Brain pericyte (primary cell): ENCODE measurements at regions not wholly inside any gene's neighbourhood (a gene's known extent, or its start where the extent isn't known, plus 50 kb on each side); places are given as distances from the start of the nearest gene placed in this dataset.

Experiments
- DNase-seq: peaks from one replicate; pipeline ENCODE4 v3.0.0-alpha.2; 2012; ENCODE audit warnings: low read depth, low spot score

DNA sequence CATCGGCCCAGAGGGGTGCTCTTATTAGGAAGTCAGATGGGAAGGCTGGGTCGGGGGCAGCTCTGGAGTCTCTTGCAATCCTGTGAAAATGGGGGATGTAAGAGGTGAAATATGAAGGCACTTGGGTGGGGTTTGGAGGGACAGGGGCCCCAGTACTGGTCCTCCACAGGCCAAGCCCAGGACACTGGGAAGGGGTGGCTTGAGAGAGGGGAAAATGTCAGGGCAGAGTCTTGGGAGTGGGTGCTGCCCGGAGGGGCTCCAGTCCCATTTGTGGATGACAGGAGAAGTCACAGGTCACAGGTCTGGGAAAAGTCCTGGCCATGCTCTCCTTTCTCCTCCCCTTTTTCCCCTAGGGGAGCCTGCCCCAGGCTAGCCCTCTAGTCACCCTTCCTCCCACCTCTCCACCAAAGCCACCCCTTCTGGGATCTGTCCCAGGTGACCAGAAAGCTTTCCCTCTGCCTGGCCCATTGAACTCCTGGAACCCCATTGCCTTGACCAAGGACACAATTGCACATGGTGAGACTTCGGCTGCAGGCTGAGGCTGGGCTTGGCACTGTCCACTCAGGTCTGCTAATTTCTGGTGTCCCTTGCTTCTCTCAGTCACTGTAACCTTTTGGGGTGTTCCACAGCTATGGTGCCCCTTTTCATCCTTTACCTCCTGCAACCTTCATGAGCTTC lies 1465.0 kb downstream of the TBC1D22A start:
- no peak for DNase-seq

DNA sequence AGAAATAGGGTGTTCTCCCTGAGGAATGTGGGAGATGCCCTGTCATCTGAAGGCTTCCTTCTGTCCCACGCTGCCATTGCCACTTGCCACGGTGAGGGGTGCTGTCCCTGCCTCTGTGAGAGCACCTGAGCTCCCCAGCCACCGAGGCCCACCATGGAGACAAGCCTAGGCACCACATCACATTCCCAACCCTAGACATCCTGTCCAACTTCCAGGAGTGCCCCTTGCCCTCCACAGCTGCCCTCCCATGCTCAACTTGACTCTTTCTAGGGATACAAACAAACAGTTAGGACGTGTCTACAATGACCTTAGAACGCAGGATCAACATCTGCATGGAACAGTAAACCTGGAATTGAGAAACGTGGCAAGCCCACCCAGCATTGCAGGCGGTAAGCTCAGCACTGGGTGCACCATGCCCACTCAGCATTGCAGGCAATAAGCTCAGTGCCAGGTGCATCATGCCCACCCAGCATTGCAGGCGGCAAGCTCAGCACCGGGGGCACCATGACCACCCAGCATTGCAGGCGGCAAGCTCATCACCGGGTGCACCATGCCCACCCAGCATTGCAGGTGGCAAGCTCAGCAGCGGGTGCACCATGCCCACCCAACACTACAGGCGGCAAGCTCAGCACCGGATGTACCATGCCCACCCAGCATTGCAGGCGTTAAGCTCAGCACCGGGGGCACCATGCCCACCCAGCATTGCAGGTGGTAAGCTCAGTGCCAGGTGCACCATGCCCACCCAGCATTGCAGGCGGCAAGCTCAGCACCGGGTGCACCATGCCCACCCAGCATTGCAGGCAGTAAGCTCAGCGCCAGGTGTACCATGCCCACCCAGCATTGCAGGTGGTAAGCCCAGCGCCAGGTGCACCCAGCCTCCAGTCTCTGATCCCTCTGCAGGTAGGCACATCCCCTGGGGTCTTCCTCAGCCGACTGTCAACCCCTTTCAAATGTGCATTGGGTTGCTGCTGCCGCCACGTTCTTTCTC lies 1463.9 kb downstream of the TBC1D22A start:
- no peak for DNase-seq

DNA sequence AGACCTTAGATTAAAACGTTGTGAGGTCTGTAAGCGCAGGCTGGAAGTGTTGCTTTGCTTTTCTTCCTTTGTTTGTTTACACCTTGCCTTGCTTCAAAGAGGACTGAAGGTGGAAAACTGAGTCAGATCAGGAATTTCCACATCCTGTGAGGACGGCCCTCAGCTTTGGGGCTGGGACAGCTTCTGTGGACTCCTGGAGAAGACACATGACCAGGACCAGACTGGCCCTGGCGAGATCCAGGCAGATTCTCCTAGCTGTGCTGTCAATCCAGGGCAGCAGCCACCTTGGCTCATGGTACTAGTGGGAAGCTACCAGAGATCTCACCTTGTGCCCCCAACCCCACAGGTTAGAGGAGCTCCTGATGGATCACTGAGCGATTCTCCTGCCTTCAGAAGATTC lies 1461.9 kb downstream of the TBC1D22A start:
- no peak for DNase-seq

DNA sequence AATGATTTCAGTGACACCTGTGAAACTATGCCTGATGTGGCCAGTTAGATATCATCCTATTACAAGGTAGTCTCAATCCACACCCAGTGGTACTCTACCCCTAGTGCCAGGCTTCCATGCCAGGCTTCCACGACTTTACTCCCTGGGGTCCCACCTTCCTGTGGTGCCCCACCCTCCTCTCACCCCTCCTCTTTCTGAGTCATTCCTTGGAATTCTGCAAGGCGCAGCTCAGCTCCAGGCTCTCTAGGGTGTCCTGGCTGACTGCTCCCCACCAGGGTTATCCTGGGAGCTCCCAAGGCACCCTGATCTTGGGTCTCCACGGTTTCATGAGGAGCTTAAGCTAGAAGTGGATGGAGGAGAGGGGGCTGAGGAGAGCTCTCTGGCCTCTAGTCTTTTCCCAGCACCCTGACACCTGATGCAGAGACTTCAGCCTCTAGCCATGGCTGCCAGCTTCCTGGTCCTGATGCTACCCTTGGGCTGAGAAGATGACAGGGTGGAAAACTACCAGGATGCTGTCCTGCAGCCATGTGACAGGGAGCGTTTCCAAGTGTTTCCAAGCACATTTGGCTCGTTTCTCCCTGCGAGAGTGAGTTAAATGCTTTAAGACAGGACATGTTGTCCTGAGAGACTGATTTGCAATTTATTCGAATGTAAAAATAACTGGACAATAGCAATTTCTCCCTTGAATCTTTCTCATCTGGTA lies 1461.2 kb downstream of the TBC1D22A start:
- DNase-seq = no peak

DNA sequence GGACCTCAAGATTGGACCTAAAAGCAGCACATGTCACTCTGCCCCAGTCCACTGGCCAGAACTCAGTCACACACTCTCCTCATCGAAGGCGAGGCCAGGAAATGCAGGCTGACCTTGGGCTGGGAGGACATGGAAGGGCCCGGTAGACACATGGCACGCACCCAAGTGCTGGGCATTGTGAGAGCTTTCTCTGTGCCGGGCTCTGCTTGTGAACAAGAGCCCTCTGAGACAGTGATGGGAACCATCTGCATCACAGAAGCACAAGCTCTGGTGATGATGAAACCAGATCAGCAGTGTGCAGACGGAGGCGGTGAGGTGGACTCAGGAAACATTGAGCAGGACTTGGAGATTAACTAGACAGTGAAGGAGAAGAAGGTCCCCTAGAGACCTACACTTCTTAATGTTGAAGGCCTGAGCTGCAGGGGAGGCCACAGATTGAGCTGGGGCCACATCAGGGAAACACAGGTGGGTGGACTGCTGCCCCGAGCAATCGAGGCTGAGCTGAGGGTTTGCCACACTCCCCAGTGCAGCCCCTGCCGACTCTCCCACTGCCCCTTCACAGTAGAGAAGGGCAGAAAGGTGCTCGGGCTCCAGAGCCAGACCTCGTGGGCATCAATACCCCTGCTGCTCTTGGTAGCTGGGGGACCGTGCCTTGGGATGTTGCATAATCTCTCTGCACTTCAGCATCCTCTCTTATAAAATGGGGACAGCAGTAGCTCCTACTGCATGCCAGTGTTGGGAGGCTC lies 1460.5 kb downstream of the TBC1D22A start:
- DNase-seq = no peak

DNA sequence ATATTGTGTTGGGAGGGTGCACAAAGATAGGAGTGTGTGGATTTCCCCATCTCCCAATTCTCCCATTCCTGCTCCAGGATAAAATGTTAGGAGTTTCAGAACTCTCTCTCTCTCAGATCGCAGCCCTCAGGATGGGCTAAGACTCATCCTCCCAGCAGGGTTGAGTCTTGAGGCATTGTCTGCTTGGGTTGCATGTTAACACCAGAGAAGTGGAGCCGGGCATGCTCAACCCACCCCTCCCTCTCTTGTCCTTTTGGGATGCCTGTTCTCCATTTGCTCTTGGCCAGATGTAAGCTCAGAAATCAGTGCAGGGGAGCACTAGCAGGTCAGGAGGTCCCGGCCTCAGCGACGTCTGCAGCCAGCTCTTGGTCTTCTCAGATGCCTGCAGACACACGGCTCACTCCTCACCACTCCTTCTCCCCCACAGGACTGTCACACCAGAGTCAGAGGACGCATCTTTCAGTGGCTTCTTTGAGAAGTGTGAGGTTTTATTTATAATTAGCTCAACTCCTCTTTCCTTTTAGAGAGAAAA lies 1456.5 kb downstream of the TBC1D22A start:
- DNase-seq = no peak

DNA sequence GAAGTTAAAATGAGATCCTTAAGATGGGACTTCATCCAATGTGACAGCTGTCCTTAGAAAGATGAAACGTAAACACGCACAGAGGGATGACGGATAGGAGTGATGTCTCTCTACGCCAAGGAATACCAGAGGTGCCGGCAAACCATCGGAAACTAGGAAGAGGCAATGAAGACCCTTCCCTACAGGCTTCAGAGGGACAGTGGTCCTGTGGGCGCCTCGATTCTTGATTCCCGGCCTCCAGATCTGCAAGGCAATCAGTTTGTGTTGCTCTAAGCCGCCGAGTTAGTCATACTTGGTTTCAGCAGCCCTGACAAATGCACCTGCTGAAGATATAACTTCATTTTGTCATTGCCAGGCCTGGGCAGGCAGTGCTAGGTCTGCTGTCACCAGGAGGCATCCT lies 1455.1 kb downstream of the TBC1D22A start:
- DNase-seq = no peak

DNA sequence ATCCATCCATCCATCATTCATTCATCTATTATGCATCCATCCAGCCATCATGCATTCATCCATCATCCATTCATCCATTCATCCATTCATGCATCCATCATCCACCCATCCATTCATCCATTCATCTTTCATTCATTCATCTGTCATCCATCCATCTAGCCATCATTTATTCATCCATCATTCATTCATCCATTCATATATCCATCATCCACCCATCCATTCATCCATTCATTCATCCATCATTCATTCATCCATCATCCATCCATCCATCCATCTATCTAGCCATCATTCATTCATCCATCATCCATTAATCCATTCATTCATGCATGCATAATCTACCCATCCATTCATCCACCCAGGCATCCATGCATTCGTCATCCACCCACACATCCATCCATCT lies 1450.3 kb downstream of the TBC1D22A start:
- DNase-seq = no peak

DNA sequence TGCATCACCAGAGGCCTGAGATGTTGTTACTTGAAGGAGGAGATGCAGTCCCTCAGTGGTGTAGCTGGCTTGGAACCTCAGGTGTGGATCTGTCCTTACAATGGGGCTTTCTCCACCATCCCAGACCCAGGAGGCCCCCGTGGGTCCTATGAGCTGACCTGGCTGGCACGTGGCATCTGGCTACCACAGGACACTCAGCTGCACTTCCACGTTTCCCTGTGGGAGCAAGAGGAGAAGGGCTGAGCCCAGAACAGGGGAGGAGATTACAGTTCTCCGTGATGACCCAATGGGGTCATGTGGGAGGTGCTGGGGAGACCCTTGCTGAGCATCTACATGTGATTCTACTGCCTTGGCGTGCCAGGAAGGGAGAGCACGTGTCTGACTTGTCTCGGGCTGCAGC lies 1448.4 kb downstream of the TBC1D22A start:
- no peak for DNase-seq

DNA sequence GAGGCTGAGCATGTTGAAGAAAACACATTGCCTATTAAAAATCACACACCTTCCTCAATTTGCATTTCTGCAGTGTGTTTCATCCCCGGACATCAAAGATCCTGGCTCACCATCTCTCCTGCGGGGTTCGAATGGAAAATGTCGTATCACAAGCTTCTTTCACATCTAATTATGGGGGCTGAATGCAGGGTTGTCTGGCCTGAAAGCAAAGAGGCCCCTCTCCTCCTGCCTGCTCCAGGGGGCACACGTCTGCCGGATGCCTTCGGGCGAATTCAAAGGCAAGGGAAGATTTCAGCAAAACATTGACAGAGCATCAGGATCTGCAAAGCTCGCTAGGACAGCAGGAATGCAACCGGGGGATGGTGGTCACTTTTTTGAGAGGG lies 1447.7 kb downstream of the TBC1D22A start:
- DNase-seq = no peak

DNA sequence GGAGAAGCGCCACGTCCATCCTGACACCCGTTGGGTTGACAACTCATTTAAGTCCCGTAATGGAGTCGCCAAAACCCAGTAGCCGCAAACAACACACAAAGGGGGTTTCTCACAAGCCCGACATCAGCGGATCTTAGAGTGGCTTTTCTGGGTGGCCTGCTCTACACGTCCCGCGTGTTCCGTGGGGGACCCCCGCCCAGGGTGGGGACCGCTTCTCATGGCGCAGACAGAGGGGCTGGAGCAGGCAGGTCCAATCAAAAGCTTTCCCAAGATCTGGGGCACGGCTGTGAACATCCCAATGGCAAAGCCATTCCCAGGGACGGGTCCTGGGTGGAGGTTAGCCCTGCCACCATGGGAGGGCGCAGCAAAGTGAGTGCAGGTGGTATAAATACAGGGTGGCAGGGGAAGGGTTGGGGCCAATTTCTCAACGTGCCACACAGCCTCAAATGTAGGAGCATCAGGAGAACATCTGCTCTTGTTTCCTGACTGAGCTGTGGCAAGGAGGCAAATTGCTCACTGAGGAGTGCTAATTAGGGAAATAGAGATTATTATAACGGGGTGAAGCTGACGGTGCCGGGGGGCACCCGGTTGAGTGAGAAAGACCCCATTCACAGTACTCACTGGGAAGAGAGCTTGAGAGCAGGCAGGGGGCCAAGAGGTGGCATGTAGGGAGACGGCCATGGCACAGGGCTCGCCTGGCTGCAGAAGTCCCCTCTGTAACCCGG lies 1447.2 kb downstream of the TBC1D22A start:
- no peak for DNase-seq

DNA sequence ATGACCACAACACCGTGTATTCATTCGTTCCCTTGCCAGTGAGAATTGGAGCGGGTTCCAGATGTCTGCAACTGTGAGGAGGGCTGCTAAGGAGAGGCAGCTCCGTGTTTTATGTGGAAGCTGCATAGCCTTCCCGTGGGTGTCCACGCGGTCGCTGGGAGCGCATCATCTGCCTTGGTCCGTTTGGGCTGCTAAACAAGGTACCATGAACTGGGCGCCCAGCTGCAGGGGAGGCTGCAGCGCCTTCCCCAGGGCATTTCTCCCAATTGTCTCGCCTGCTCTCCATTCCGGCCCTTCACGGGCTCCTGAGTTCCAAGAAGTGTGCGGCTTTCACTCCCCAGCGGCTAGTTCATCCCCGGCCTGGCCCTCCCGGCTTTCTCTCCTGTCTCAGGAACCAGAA lies 1446.4 kb downstream of the TBC1D22A start:
- DNase-seq = no peak

DNA sequence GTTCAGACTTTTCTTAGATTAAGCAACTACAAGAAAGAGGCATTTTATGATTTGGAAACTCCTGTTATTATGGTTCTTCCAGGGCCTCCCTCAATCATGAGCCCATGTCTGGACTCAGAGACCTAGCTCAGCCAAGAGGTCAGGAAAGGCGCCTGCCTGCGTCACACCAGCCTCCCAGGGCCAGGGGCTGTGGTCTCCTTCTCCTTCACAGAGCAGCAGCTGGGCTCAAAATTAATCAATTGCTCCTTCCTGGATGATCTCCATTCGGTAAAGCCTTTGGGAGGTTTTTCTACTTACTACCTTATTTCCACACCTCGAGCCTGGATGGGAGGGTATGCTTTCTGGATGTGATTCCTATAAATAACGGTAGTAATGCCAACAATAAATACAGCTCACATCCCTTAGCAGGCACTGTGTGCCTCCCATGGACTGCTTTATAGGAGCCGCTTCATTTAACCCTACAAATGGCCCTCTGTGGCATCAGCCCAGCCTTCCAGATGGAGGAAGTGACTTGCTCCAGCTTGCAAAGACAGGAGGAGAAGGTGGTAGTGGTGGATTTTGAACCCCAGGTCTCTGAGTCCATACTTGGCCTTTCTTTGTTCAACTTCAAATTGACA lies 1445.6 kb downstream of the TBC1D22A start:
- DNase-seq = no peak

DNA sequence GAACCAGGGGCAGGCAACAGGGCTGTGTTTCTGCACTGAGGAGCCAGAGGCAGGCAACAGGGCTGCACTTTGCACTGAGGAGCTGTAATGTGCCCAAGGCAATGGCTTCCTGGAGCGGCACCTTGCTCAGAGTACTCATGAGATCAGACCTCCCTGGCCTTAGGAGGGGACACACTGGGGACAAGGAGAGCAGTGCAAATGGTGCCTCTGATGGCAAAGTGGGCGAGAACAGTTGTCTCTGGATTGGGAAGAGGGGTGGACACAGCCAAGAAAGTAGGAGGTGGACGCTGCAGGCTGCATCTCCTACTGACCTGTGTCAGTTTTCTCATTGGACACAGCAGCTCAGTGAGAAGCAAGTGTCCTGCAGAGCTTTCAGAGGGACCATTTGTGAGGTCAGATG lies 1443.3 kb downstream of the TBC1D22A start:
- DNase-seq = no peak

DNA sequence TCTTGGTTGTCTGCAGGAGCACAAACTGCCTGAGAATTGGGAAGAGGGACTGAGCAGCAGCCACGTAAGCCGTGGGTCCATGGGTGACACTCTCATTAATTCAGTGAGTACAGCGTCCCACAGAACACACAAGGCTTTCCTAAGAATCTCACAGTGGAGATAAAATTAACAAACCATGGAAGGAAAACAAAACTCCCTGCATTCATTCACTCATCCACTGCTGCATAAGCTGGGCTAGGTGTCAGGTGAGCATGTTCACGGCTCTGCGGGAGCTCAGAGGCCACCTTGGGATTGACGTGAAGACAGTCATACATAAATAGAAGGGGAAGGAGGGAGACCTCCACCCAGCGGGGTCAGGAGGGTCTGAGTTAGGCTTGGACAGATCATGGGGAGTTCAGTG lies 1442.7 kb downstream of the TBC1D22A start:
- DNase-seq = no peak

DNA sequence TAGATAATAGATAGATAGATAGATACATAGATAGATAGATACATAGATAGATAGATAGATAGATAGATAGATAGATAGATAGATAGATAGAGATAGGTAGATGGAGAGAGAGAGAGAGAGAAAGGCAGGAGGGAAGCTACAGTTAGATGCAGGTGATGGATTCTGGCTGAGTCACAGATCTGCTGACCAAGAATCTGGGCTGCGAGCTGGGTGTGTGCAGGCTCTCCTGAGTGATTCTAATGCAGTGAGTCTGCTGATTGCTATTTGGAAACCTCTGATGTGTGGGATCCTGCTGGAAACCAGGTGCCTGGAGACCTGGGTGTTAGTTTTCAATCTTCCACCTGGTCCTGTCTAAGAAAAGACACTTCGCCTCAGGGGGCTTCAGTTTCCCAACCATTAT lies 1441.8 kb downstream of the TBC1D22A start:
- DNase-seq = no peak

DNA sequence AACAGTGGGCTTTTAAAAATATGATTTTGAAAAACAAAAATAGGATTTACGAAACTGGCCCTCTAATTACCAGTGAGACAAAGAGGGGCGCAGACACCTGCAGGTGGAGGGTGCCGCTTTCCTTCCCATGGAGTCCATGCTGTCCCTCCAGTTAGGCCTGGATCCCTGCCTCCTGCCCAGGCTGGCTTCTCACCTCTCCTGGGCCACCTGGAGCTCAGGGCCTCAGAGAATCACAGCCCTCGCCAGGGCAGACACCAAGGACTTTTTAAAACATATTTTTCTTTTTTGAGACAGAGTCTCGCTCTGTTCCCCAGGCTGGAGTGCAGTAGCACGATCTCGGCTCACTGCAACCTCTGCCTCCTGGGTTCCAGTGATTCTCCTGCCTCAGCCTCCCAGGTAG lies 1437.2 kb downstream of the TBC1D22A start:
- DNase-seq = no peak

DNA sequence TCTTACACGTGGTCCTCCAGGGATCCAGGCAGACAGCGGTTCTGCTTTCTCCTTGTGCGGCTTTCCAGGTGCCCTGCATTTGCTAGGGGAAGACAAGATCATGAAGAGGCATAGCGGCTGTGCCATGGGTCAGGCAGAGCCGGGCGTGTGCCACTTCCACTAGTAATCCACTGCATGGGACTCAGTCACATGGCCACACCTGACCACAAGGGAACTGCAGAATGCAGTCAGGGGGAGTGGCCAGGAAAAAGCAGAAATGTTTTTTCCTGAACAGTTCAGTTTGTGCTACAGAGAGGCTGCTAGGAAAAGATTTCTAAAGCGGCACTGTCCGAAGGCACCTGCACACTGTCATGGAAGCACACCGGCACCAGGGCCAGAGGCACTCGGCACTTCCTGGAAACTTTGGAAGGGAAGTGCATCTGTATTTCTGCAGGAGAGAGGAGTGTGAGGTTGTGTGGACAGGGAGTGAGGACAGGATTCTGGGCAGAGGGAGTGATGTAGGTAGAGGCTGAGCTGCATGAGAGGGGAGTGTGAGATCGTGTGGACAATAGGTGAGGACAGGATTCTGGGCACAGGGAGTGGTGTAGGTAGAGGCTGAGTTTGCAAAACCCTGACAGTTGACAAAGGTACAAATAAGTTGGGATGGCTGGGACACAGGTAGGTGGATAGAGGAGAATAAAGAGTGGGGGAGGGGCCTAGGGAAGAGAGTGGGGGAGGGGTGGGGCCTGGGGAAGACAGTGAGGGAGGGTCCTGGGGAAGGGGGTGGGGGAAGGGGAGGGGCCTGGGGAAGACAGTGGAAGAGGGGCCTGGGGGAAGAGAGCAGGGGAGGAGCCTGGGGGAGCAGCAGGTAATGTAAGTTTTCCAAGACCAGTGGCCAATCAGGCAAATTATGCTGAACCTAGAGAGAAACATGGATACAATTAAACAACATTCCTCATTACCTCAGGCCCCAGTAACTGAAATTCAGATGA lies 1436.3 kb downstream of the TBC1D22A start:
- DNase-seq = no peak

DNA sequence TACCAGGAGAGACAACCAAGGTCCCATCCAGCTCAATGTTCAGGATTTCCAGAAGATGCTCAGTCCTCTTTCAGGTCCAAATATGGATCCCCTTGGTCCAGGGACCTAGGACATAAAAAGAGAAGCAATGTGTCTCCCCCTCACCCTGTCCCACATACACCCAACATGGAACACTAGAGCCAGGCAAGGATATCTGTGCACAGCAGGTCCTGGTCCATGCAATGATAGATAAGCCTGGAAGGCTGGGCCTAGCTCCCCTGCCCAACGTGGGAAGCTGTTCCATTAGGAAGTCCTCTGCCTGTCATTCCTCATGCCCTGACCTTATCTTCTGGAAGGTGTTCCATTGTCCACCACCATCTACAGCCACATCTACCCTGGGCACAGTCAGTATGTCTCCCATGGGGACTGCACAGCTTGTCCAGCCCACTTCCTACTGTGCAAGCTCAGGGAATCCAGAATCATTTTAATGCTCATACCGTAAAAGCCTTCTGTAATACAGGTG lies 1434.8 kb downstream of the TBC1D22A start:
- no peak for DNase-seq
